ENCODE measurements at regions not wholly inside any gene's neighbourhood (a gene's known extent, or its start where the extent isn't known, plus 50 kb on each side); places are given as distances from the start of the nearest gene placed in this dataset.

GRCh38 chr14:49008363-49008762 lies 577.8 kb downstream of the RPS29 start:
- intact Hi-C loops (cut with micrococcal nuclease): no loop called here
- H3K4me1 Mint-ChIP-seq: no peaks in the 10 kb centered on the region
- no peak overlapping the region for H3K27ac ChIP-seq (ENCODE audit: low read depth in 1 of 2, low read length in 2 of 2)
- H4K20me1 ChIP-seq (ENCODE audit: insufficient read depth, low read length): no peaks in the 10 kb centered on the region
- H3K9me3 Mint-ChIP-seq: peaks cover 0 to 4% (median 0%) of the 10 kb centered on the region in 7 donors
- H3K4me1 ChIP-seq (ENCODE audit: control insufficient read depth in 1 of 2, insufficient read depth in 2 of 2, low read length in 2 of 2): no peaks in the 10 kb centered on the region
- H3K4me2 ChIP-seq (replicated peaks; ENCODE audit: extremely low read depth, low read length, poor library complexity, severe bottlenecking): no peak overlapping the region
- no peaks in the 10 kb centered on the region for H3K27me3 ChIP-seq (ENCODE audit: control insufficient read depth in 2 of 2, insufficient read depth in 2 of 2, low read length in 2 of 2)
- DNase-seq: no peak
- no peak overlapping the region for H3K9ac ChIP-seq (ENCODE audit: insufficient read depth, low read length, poor library complexity, severe bottlenecking)
- no peaks in the 10 kb centered on the region for H3K79me2 ChIP-seq (ENCODE audit: insufficient read depth, low read length)
- H3K27ac Mint-ChIP-seq: no peak overlapping the region
- no peak for TF ChIP-seq CTCF (IDR thresholded peaks at IDR 0.05)
- WGBS (ENCODE audit: insufficient coverage): 33% methylated on average over 1 of the region's 3 CpGs
- peaks cover 0 to 1% (median 0%) of the 10 kb centered on the region in 3 donors for H3K27me3 Mint-ChIP-seq (ENCODE audit: low read depth in 3 of 3)
- no peaks in the 10 kb centered on the region for H3K9me3 ChIP-seq (replicated peaks in 1 of 2; ENCODE audit: control insufficient read depth in 1 of 2, insufficient read depth in 1 of 2, low read length in 2 of 2)
- H3K4me3 Mint-ChIP-seq: no peak overlapping the region
- H2AFZ ChIP-seq (ENCODE audit: insufficient read depth, low read depth, low read length, poor library complexity, severe bottlenecking): no peak overlapping the region
- no peak overlapping the region for H3K4me3 ChIP-seq (replicated peaks in 1 of 3; ENCODE audit: low read depth in 2 of 3, low read length in 3 of 3)
- H3K36me3 ChIP-seq (replicated peaks in 1 of 2; ENCODE audit: control insufficient read depth in 1 of 2, insufficient read depth in 2 of 2, low read length in 2 of 2): no peaks in the 10 kb centered on the region
- no peaks in the 10 kb centered on the region for H3K36me3 Mint-ChIP-seq

- no peak overlapping the region for H3K27ac ChIP-seq (ENCODE audit: low read depth in 1 of 2, low read length in 2 of 2)
- H3K36me3 ChIP-seq (replicated peaks in 1 of 2; ENCODE audit: control insufficient read depth in 1 of 2, insufficient read depth in 2 of 2, low read length in 2 of 2): no peaks in the 10 kb centered on the region
- Mint-ChIP-seq H3K4me1 (no peaks in the 10 kb centered on the region), H3K27ac (no peak overlapping the region), H3K9me3 (peaks cover 0 to 2% (median 0%) of the 10 kb centered on the region in 7 donors), H3K27me3 (ENCODE audit: low read depth in 3 of 3) (no peaks in the 10 kb centered on the region), H3K4me3 (no peak overlapping the region), H3K36me3 (no peaks in the 10 kb centered on the region)
- H3K9ac ChIP-seq (ENCODE audit: insufficient read depth, low read length, poor library complexity, severe bottlenecking): no peak overlapping the region
- H3K9me3 ChIP-seq (replicated peaks in 1 of 2; ENCODE audit: control insufficient read depth in 1 of 2, insufficient read depth in 1 of 2, low read length in 2 of 2): no peaks in the 10 kb centered on the region
- H3K4me1 ChIP-seq (ENCODE audit: control insufficient read depth in 1 of 2, insufficient read depth in 2 of 2, low read length in 2 of 2): no peaks in the 10 kb centered on the region
- no peak for TF ChIP-seq CTCF (IDR thresholded peaks at IDR 0.05)
- no peak for DNase-seq
- H4K20me1 ChIP-seq (ENCODE audit: insufficient read depth, low read length): no peaks in the 10 kb centered on the region
- H2AFZ ChIP-seq (ENCODE audit: insufficient read depth, low read depth, low read length, poor library complexity, severe bottlenecking): no peak overlapping the region
- no peaks in the 10 kb centered on the region for H3K27me3 ChIP-seq (ENCODE audit: control insufficient read depth in 2 of 2, insufficient read depth in 2 of 2, low read length in 2 of 2)
- no peak overlapping the region for H3K4me2 ChIP-seq (replicated peaks; ENCODE audit: extremely low read depth, low read length, poor library complexity, severe bottlenecking)
- intact Hi-C loops (cut with micrococcal nuclease): no loop called here
- no CpG with 5 or more reads among the region's 4 CpGs for WGBS (ENCODE audit: insufficient coverage)
- no peaks in the 10 kb centered on the region for H3K79me2 ChIP-seq (ENCODE audit: insufficient read depth, low read length)
- H3K4me3 ChIP-seq (replicated peaks in 1 of 3; ENCODE audit: low read depth in 2 of 3, low read length in 3 of 3): no peak overlapping the region
These were observed 595.0 kb downstream of the RPS29 start for GRCh38 chr14:48991141-48991540.
